DMS153 treated with DMSO at 0.1 percent for 48 hours (cell line): ENCODE measurements at regions not wholly inside any gene's neighbourhood (a gene's known extent, or its start where the extent isn't known, plus 50 kb on each side); places are given as distances from the start of the nearest gene placed in this dataset.

Experiments
- DNase-seq: peaks from one replicate; lab custom pipeline; 2025; ENCODE audit not compliant: unreplicated experiment; lab: John Stamatoyannopoulos, UW

DNA sequence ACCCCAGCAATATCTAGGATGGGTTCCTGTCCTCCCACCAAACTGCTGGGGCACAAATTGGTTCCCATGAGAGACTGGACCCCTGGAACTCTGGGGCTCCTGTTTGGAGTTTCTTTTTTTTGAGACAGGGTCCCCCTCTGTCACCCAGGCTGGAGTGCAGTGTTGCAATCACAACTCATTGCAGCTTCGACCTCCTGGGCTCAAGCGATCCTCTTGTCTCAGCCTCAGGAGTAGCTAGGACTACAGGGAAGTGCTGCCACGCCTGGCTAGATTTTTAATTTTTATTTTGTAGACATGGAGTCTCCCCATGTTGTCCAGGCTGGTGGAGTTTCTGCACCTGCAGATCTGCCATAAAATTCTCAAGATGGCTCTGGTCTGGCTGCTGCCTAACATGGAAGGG is 56.3 kb upstream of the BRD7 start:
- no peak for DNase-seq

DNA sequence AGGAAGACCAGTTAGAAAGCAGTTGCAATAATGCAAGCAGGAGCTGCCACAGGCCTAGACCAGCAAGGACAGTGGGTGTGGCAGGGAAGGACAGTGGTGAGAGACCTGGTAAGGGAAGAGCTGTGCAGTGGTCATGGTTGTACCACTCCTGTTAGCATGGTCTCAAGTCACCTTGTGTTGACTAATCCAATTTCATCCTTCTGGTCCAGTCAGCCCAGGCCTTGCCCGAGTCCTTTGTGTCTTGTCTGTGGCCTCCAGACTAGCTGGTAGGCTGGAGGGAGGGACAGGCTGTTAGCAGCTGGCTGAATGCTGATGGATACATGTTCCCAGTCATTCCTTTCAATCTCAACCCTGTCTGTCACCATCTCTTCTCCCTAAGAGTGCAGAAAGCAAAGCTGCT is 54.1 kb upstream of the BRD7 start:
- no peak for DNase-seq

GRCh38 chr16:50419116-50419515 is 50.3 kb upstream of the BRD7 start:
- DNase-seq: no peak
